ENCODE measurements at regions not wholly inside any gene's neighbourhood (a gene's known extent, or its start where the extent isn't known, plus 50 kb on each side); places are given as distances from the start of the nearest gene placed in this dataset.

- Histone ChIP-seq H3K4me3 (ENCODE audit: insufficient read depth in 1 of 2, low read depth in 1 of 2, low read length in 2 of 2) (no peak overlapping the region), H3K9me3 (ENCODE audit: control insufficient read depth, low read length) (peaks cover 4% of the 10 kb centered on the region), H3K14ac (ENCODE audit: low read length in 2 of 2) (no peak overlapping the region), H3K79me1 (replicated peaks; ENCODE audit: low read length, poor library complexity, severe bottlenecking) (no peaks in the 10 kb centered on the region), H2BK120ac (ENCODE audit: low read depth, low read length) (no peak overlapping the region), H3K27me3 (ENCODE audit: control insufficient read depth in 1 of 2, insufficient read depth in 1 of 2, low read length in 2 of 2) (peaks cover 0 to 68% of the 10 kb centered on the region in 2 experiments), H3K9ac (ENCODE audit: low read length) (peak overlapping the region; percentile 79), H3K4me1 (ENCODE audit: control insufficient read depth, insufficient read depth, low read depth, low read length) (peaks cover 9% of the 10 kb centered on the region), H3K18ac (ENCODE audit: low read depth in 1 of 2, low read length in 2 of 2) (no peak overlapping the region), H2AK5ac (ENCODE audit: low read length, severe bottlenecking) (no peak overlapping the region), H2AFZ (ENCODE audit: low read depth, low read length) (no peak overlapping the region), H2BK15ac (ENCODE audit: low read depth, poor library complexity, severe bottlenecking) (no peak overlapping the region), H4K8ac (ENCODE audit: low read length) (no peak overlapping the region), H2BK5ac (ENCODE audit: low read depth, low read length, poor library complexity, severe bottlenecking) (no peak overlapping the region), H3K4ac (ENCODE audit: low read depth in 1 of 2, low read length in 2 of 2) (no peak overlapping the region), H3K23ac (ENCODE audit: low read length in 2 of 2) (no peak overlapping the region), H3K27ac (ENCODE audit: low read length, poor library complexity, severe bottlenecking) (no peak overlapping the region), H2BK12ac (ENCODE audit: low read length in 2 of 2) (no peak overlapping the region), H4K91ac (ENCODE audit: low read length) (no peak overlapping the region), H3K4me2 (ENCODE audit: low read length, poor library complexity, severe bottlenecking) (no peak overlapping the region), H3K36me3 (ENCODE audit: control insufficient read depth in 1 of 2, insufficient read depth in 2 of 2, low read depth in 1 of 2, low read length in 2 of 2) (no peaks in the 10 kb centered on the region)
- 71% methylated on average over 3 of the region's 3 CpGs for whole genome bisulfite sequencing
- no peak for DNase-seq
Measured at GRCh38 chr4:26085551-26085950, 171.5 kb downstream of the SMIM20 start.

GRCh38 chr4:26086621-26087441 lies 172.8 kb downstream of the SMIM20 start:
- Histone ChIP-seq H3K36me3 (ENCODE audit: control insufficient read depth in 1 of 2, insufficient read depth in 2 of 2, low read depth in 1 of 2, low read length in 2 of 2) (no peaks in the 10 kb centered on the region), H3K27me3 (ENCODE audit: control insufficient read depth in 1 of 2, insufficient read depth in 1 of 2, low read length in 2 of 2) (peaks cover 0 to 57% of the 10 kb centered on the region in 2 experiments), H3K9me3 (ENCODE audit: control insufficient read depth, low read length) (peaks cover 16% of the 10 kb centered on the region), H4K91ac (ENCODE audit: low read length) (no peak overlapping the region), H3K27ac (ENCODE audit: low read length, poor library complexity, severe bottlenecking) (no peak overlapping the region), H2AFZ (ENCODE audit: low read depth, low read length) (no peak overlapping the region), H3K14ac (ENCODE audit: low read length in 2 of 2) (no peak overlapping the region), H3K4me1 (ENCODE audit: control insufficient read depth, insufficient read depth, low read depth, low read length) (peaks cover 9% of the 10 kb centered on the region), H3K18ac (ENCODE audit: low read depth in 1 of 2, low read length in 2 of 2) (no peak overlapping the region), H2BK5ac (ENCODE audit: low read depth, low read length, poor library complexity, severe bottlenecking) (no peak overlapping the region), H2BK15ac (ENCODE audit: low read depth, poor library complexity, severe bottlenecking) (no peak overlapping the region), H3K4me2 (ENCODE audit: low read length, poor library complexity, severe bottlenecking) (no peak overlapping the region), H2AK5ac (ENCODE audit: low read length, severe bottlenecking) (no peak overlapping the region), H3K23ac (ENCODE audit: low read length in 2 of 2) (no peak overlapping the region), H3K4me3 (ENCODE audit: insufficient read depth in 1 of 2, low read depth in 1 of 2, low read length in 2 of 2) (peak overlapping the region in 1 of 2 experiments; percentile 1), H3K9ac (ENCODE audit: low read length) (peak overlapping the region; percentile 85), H3K79me1 (replicated peaks; ENCODE audit: low read length, poor library complexity, severe bottlenecking) (no peaks in the 10 kb centered on the region), H2BK120ac (ENCODE audit: low read depth, low read length) (no peak overlapping the region), H4K8ac (ENCODE audit: low read length) (no peak overlapping the region), H3K4ac (ENCODE audit: low read depth in 1 of 2, low read length in 2 of 2) (no peak overlapping the region), H2BK12ac (ENCODE audit: low read length in 2 of 2) (no peak overlapping the region)
- WGBS: 81% methylated on average over 10 of the region's 10 CpGs
- no peak for DNase-seq

- peaks cover 6% of the 10 kb centered on the region for H3K4me1 ChIP-seq (ENCODE audit: control insufficient read depth, insufficient read depth, low read depth, low read length)
- no peak overlapping the region for H4K8ac ChIP-seq (ENCODE audit: low read length)
- H3K4me3 ChIP-seq (ENCODE audit: insufficient read depth in 1 of 2, low read depth in 1 of 2, low read length in 2 of 2): peak overlapping the region in 1 of 2 experiments; percentile 61
- H3K23ac ChIP-seq (ENCODE audit: low read length in 2 of 2): no peak overlapping the region
- H3K27me3 ChIP-seq (ENCODE audit: control insufficient read depth in 1 of 2, insufficient read depth in 1 of 2, low read length in 2 of 2): peaks cover 0 to 53% of the 10 kb centered on the region in 2 experiments
- peak overlapping the region; percentile 20 for H2BK15ac ChIP-seq (ENCODE audit: low read depth, poor library complexity, severe bottlenecking)
- H2AK5ac ChIP-seq (ENCODE audit: low read length, severe bottlenecking): no peak overlapping the region
- H3K4ac ChIP-seq (ENCODE audit: low read depth in 1 of 2, low read length in 2 of 2): no peak overlapping the region
- no peak overlapping the region for H3K14ac ChIP-seq (ENCODE audit: low read length in 2 of 2)
- no peak overlapping the region for H2BK12ac ChIP-seq (ENCODE audit: low read length in 2 of 2)
- whole genome bisulfite sequencing: 90% methylated on average over 1 of the region's 4 CpGs
- DNase-seq: no peak
- no peak overlapping the region for H3K4me2 ChIP-seq (ENCODE audit: low read length, poor library complexity, severe bottlenecking)
- H3K9me3 ChIP-seq (ENCODE audit: control insufficient read depth, low read length): peaks cover 16% of the 10 kb centered on the region
- H3K9ac ChIP-seq (ENCODE audit: low read length): peak overlapping the region; percentile 85
- H3K79me1 ChIP-seq (replicated peaks; ENCODE audit: low read length, poor library complexity, severe bottlenecking): no peaks in the 10 kb centered on the region
- no peak overlapping the region for H3K18ac ChIP-seq (ENCODE audit: low read depth in 1 of 2, low read length in 2 of 2)
- no peak overlapping the region for H4K91ac ChIP-seq (ENCODE audit: low read length)
- no peak overlapping the region for H2AFZ ChIP-seq (ENCODE audit: low read depth, low read length)
- H2BK120ac ChIP-seq (ENCODE audit: low read depth, low read length): no peak overlapping the region
- no peaks in the 10 kb centered on the region for H3K36me3 ChIP-seq (ENCODE audit: control insufficient read depth in 1 of 2, insufficient read depth in 2 of 2, low read depth in 1 of 2, low read length in 2 of 2)
- no peak overlapping the region for H3K27ac ChIP-seq (ENCODE audit: low read length, poor library complexity, severe bottlenecking)
- H2BK5ac ChIP-seq (ENCODE audit: low read depth, low read length, poor library complexity, severe bottlenecking): no peak overlapping the region
Measured at GRCh38 chr4:26088433-26088928, 174.5 kb downstream of the SMIM20 start.

- no peak overlapping the region for H3K4me3 ChIP-seq (ENCODE audit: insufficient read depth in 1 of 2, low read depth in 1 of 2, low read length in 2 of 2)
- WGBS: 85% methylated on average over 3 of the region's 3 CpGs
- H3K79me1 ChIP-seq (replicated peaks; ENCODE audit: low read length, poor library complexity, severe bottlenecking): no peaks in the 10 kb centered on the region
- no peak overlapping the region for H2AK5ac ChIP-seq (ENCODE audit: low read length, severe bottlenecking)
- H3K9me3 ChIP-seq (ENCODE audit: control insufficient read depth, low read length): peaks cover 27% of the 10 kb centered on the region
- H4K8ac ChIP-seq (ENCODE audit: low read length): no peak overlapping the region
- H3K18ac ChIP-seq (ENCODE audit: low read depth in 1 of 2, low read length in 2 of 2): no peak overlapping the region
- H4K91ac ChIP-seq (ENCODE audit: low read length): no peak overlapping the region
- H2BK12ac ChIP-seq (ENCODE audit: low read length in 2 of 2): no peak overlapping the region
- no peaks in the 10 kb centered on the region for H3K36me3 ChIP-seq (ENCODE audit: control insufficient read depth in 1 of 2, insufficient read depth in 2 of 2, low read depth in 1 of 2, low read length in 2 of 2)
- no peak overlapping the region for H3K4ac ChIP-seq (ENCODE audit: low read depth in 1 of 2, low read length in 2 of 2)
- no peak overlapping the region for H2BK15ac ChIP-seq (ENCODE audit: low read depth, poor library complexity, severe bottlenecking)
- H3K27me3 ChIP-seq (ENCODE audit: control insufficient read depth in 1 of 2, insufficient read depth in 1 of 2, low read length in 2 of 2): peaks cover 0 to 18% of the 10 kb centered on the region in 2 experiments
- no peak for DNase-seq
- no peak overlapping the region for H2BK120ac ChIP-seq (ENCODE audit: low read depth, low read length)
- no peak overlapping the region for H2BK5ac ChIP-seq (ENCODE audit: low read depth, low read length, poor library complexity, severe bottlenecking)
- H2AFZ ChIP-seq (ENCODE audit: low read depth, low read length): no peak overlapping the region
- no peak overlapping the region for H3K14ac ChIP-seq (ENCODE audit: low read length in 2 of 2)
- H3K27ac ChIP-seq (ENCODE audit: low read length, poor library complexity, severe bottlenecking): no peak overlapping the region
- no peak overlapping the region for H3K23ac ChIP-seq (ENCODE audit: low read length in 2 of 2)
- H3K4me1 ChIP-seq (ENCODE audit: control insufficient read depth, insufficient read depth, low read depth, low read length): no peaks in the 10 kb centered on the region
- H3K4me2 ChIP-seq (ENCODE audit: low read length, poor library complexity, severe bottlenecking): no peak overlapping the region
- no peak overlapping the region for H3K9ac ChIP-seq (ENCODE audit: low read length)
Measured at GRCh38 chr4:26093551-26093950, 179.5 kb downstream of the SMIM20 start.
